Jurkat, Clone E6-1 (cell line): ENCODE measurements at regions not wholly inside any gene's neighbourhood (a gene's known extent, or its start where the extent isn't known, plus 50 kb on each side); places are given as distances from the start of the nearest gene placed in this dataset.

Experiments
- DNase-seq: peaks from one replicate; pipeline ENCODE4 v3.0.0-alpha.2; 2011; ENCODE audit warnings: low read depth, low spot score
- H3K4me3 ChIP-seq: 2 replicates; pipeline ENCODE4 v1.5.1; 2011; ENCODE audit warnings: mild to moderate bottlenecking, low read length, control low read depth, moderate library complexity

GRCh38 chr16:80489173-80489572 is 51.6 kb upstream of the DYNLRB2 start:
- DNase-seq, result no peak
- H3K4me3 ChIP-seq, result no peak overlapping the region

- no peak overlapping the region for H3K4me3 ChIP-seq
- DNase-seq, result no peak
These were observed 52.6 kb upstream of the DYNLRB2 start for GRCh38 chr16:80488167-80488566.

- no peak overlapping the region for H3K4me3 ChIP-seq
- DNase-seq, result no peak
These were observed 60.1 kb upstream of the DYNLRB2 start for GRCh38 chr16:80480664-80481063.

GRCh38 chr16:80477838-80478237 is 63.0 kb upstream of the DYNLRB2 start:
- no peak overlapping the region for H3K4me3 ChIP-seq
- DNase-seq, result no peak

GRCh38 chr16:80468029-80468428 is 72.8 kb upstream of the DYNLRB2 start:
- H3K4me3 ChIP-seq, result no peak overlapping the region
- no peak for DNase-seq

- no peak overlapping the region for H3K4me3 ChIP-seq
- DNase-seq, result peak; percentile 45
These were observed 74.5 kb upstream of the DYNLRB2 start for GRCh38 chr16:80466024-80466987.

- DNase-seq, result no peak
- no peak overlapping the region for H3K4me3 ChIP-seq
These were observed 76.9 kb upstream of the DYNLRB2 start for GRCh38 chr16:80463751-80464495.

GRCh38 chr16:80463326-80463725 is 77.5 kb upstream of the DYNLRB2 start:
- H3K4me3 ChIP-seq, result no peak overlapping the region
- DNase-seq, result no peak

- DNase-seq, result no peak
- H3K4me3 ChIP-seq, result no peak overlapping the region
These were observed 77.9 kb upstream of the DYNLRB2 start for GRCh38 chr16:80462917-80463316.

GRCh38 chr16:80460988-80461387 is 79.8 kb upstream of the DYNLRB2 start:
- no peak for DNase-seq

GRCh38 chr16:80459966-80460365 is 80.8 kb upstream of the DYNLRB2 start:
- no peak overlapping the region for H3K4me3 ChIP-seq
- no peak for DNase-seq

More at GRCh38 chr16:80460988-80461387, 79.8 kb upstream of the DYNLRB2 start:
- H3K4me3 ChIP-seq, result no peak overlapping the region

GRCh38 chr16:80459331-80459777 is 81.4 kb upstream of the DYNLRB2 start:
- H3K4me3 ChIP-seq, result no peak overlapping the region
- DNase-seq, result no peak

- no peak for DNase-seq
- no peak overlapping the region for H3K4me3 ChIP-seq
These were observed 82.9 kb upstream of the DYNLRB2 start for GRCh38 chr16:80457871-80458270.

GRCh38 chr16:80454802-80455201 is 86.0 kb upstream of the DYNLRB2 start:
- no peak for DNase-seq

GRCh38 chr16:80449392-80449791 is 91.4 kb upstream of the DYNLRB2 start:
- no peak overlapping the region for H3K4me3 ChIP-seq
- no peak for DNase-seq

More at GRCh38 chr16:80454802-80455201, 86.0 kb upstream of the DYNLRB2 start:
- H3K4me3 ChIP-seq, result no peak overlapping the region

- DNase-seq, result no peak
- H3K4me3 ChIP-seq, result no peak overlapping the region
These were observed 93.6 kb upstream of the DYNLRB2 start for GRCh38 chr16:80447241-80447640.

- H3K4me3 ChIP-seq, result no peak overlapping the region
- DNase-seq, result no peak
These were observed 98.0 kb upstream of the DYNLRB2 start for GRCh38 chr16:80442779-80443178.

GRCh38 chr16:80441935-80442334 is 98.9 kb upstream of the DYNLRB2 start:
- H3K4me3 ChIP-seq, result no peak overlapping the region
- DNase-seq, result no peak

- DNase-seq, result no peak
- H3K4me3 ChIP-seq, result no peak overlapping the region
These were observed 100.1 kb upstream of the DYNLRB2 start for GRCh38 chr16:80440667-80441066.

- DNase-seq, result no peak
- no peak overlapping the region for H3K4me3 ChIP-seq
These were observed 103.1 kb upstream of the DYNLRB2 start for GRCh38 chr16:80437707-80438106.
